HG02763 (cell line): ENCODE measurements at regions not wholly inside any gene's neighbourhood (a gene's known extent, or its start where the extent isn't known, plus 50 kb on each side); places are given as distances from the start of the nearest gene placed in this dataset.

ENCODE experiments used
- ATAC-seq: cut with Tn5 transposase; IDR thresholded peaks from one replicate; pipeline ENCODE4 v1.9.1; 2021; ENCODE audit warnings: mild to moderate bottlenecking, moderate library complexity; ENCODE audit not compliant: unreplicated experiment

DNA sequence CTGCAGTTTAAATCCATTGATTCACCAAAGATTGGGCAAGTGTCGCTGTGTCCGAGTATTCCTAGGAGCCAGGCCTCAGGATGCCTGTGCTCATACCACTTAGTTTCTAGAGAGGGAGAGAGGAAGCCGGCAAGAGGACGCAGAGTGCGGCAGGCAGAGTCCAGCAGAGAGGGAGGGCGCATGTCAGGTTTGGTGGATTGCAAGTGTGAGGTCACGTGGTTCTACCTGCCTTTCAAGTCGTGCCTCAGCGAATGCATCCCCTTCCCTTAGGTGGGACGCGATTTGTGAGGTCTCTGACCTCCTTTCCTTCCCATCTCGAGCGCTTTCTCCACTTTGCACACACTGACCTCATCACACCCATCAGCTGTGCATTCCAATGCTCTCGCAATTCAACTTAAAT, 188.1 kb downstream of the TMEM18 start:
- ATAC-seq, result no peak

DNA sequence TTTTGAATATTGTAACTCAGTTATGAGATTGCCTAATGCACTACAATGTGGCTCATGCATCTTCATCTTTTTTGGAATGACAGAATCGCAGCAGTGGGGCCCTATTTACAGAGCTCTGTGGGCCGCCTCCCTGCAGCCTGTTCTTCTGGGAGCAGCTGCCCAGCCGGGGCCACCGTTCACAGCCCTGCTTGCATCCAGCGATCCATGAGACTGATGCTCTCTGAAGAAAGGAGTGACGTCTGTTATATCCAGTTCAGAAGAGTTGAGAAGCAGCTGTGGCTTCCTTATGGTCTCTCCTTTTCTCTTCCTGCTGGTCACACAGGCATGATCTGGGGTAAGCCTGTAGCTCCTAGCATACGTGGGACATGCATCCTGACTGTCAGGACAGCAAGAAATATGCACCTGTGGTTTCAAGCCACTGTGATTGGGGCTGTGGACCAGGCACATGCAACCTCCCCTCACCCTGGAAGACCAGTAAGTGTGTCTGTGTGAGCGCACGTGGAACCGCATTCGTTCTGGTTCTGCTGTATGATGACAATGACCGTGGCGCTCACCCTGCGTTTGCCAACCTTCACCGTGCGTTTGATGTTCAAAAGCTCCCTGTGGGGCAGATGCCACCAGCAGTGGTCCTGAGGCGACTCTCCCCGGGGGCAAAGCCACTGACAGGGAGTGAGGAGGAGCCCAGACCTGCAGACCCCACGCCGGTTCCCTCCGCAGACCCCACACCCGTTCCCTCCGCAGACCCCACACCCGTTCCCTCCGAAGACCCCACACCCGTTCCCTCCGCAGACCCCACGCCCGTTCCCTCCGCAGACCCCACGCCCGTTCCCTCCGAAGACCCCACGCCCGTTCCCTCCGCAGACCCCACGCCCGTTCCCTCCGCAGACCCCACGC, 189.8 kb downstream of the TMEM18 start:
- no peak for ATAC-seq

DNA sequence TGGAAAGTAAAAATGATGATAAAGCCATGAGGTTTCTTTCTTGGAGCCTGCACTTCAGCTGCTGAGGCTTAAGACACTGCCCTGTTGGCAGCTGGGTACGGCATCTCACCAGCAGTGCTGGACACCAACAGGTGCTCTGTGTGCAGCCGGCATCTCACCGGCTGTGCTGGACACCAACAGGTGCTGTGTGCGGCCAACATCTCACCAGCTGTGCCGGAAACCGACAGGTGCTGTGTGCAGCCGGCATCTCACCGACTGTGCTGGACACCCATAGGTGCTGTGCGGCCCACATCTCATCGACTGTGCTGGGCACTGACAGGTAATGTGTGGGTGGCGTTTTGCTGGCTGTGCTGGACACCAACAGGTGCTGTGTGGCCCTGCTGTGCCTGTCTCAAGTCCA, 190.8 kb downstream of the TMEM18 start:
- no peak for ATAC-seq

DNA sequence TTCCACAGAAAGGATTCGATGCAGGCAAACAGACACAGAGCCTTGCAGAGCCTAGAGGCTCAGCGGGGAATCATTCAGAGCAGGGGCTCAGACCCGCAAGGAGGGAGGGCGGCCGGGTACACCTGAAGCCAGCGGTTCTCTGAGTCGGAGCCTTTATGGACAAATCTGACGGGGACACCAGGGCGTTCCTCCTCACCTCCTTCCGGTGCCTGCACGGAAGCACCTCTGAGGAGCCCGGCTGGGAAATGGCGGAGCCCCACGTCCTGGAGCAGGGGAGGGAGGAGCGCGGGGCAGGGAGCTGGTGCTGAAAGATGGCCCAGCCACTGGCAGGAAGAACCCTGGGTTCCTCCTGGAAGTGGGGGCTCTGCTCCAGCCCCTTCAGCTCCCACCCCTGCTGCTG, 193.5 kb upstream of the ALKAL2 start:
- no peak for ATAC-seq

DNA sequence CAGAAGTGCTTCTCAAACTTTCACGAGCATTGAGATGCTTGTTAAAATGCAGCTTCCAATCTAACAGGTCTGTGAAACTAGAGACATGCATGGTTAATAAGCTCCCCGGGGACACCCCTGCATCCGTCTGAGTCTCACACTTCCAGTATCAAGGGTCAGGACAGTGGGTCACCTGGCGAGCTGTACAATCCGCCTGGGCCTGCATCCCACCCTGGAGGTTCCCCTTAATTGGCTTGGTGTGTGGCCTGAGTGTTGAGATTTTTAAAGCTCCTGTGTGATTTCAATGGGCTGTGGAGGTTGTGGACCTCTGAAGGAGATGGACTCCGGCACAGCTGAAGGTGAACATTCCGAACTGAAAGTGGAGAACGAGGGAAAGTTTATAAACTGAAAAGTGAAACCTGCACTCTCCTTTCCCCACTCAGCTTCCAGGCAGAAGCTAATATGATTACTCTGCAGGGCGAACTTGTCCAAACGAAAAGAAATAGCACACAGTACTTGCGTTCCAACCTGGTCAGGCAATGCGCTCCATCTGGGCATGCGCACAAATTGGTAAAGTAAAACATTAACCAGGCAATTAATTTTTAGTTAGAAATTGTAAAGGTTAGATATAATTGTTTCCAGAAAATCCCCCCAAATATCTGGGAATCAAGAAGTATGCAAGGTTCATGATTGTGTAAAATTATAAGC, 191.7 kb upstream of the ALKAL2 start:
- ATAC-seq, result no peak

DNA sequence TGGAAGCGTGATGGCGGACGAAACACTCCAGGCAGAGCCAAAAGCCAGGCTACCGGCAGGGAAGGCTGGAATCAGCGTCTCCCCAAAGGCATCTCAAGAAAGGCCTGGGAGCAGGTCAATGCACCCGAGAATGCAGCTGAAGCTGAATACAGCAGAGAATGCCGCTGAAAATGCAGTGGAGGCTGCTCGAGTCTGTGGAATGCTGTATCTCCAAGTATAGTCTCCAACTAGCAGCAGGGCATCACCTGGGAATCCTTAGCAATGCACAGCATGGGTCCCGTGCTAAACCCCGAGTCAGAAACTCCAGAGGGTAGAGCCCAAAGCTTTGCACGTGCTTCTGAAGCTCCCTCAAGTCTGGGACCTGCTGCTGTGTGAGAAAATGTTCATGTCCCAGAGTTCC, 191.1 kb upstream of the ALKAL2 start:
- ATAC-seq, result no peak

DNA sequence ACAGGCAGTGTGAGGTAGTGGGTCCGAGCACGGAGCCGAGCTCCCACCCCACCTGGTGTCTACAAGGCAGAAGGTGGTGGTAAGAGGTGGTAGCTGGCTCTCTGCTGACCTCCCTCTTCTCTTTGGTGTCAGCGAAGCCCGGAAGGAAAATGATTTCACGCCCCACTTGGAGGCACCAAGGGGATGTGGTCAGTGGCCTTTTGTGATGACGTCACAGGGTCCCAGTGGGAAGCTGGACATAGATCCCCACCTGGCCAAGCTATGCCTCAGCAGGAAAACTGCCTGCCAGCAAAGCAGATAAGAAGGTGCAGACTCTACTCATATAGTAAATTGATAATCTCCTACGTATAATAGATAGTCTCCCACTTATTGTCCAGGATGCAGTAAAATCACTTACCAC, 183.7 kb upstream of the ALKAL2 start:
- ATAC-seq, result no peak

DNA sequence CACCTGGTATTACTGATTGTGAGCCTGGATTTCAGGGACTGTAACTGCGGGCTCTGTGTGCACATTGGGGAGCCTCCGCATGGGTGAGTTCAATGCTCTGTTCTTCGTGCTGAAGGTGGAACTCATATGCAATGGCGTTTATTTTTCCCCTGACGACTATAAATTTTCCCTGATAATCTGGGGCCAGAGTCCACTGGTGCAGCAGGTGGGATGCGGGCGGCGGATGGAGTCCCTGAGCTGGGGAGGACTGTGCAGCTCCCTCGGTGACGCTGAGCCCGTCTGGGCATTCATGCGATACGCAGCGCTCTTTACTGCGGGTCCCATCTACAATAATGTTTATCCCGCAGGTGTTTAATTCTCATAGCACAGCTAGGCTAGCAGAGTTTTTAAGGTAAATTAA, 181.6 kb upstream of the ALKAL2 start:
- no peak for ATAC-seq

DNA sequence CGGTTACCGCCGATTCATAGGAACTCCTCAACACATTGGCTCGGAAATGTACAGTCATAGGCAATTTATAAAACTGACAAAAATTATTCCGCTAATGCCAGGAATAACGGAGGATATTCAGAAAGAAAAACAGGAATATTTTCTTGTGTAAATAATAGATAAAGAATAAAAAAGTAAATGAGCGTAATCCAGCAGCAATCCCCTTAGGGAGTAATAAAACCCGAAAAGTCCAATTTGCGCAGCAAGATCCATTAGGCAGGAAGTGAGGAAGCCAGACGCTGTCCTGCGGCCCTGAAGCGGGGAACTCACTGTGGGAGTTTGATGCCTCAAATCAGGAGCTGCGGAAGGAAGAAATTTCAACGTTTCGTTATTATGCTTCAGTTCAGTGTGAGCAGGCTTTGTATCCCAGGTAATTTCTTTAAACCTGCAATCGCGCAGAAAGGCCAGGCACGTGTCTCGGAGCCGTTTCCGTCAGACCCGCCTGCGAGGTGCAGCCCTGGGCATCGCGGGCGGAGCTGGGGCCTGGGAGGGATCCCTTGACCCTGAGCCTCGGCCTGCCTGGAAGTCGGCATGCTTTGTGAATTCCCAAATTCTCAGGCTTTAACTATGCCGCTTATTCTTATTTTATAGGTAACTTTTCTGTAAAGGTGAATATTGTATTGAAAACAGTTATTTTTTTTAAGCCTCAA, 180.9 kb upstream of the ALKAL2 start:
- no peak for ATAC-seq

DNA sequence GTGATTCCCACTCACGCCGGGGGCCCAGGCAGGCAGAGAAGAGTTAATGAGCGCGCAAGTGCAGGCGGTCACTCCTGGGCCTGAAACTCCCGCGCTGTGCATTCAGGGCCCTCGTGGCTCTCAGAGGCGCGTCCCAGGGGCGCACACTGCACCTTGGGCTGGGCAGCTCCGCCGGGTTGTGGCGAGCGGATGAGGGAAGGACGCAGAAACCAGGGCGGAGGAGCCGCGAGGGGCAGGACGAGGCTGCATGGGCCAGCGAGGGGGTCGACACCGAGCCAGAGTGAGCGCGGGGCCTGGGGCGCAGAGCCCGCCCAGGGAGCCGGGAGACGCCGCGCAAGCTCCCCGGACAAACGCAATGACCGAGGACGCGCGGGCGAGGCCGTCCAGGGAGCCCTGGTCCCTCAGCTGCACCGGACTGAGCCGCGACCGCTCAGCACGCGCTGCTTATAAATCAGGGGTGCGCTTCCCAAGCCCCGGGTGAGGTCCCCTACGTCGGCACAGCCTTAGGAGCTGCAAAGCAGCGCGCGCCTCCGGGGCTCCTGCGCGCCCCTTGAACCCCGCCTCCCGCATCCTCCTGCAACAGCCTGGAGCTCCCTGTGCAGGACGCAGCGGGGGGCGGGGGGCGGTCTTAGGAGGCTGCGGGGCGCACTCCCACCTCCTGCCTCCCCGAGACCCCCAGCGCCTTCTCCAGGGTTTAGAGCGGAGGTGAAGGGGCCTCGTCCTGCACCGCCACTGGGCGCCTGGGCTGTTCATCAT, 180.2 kb upstream of the ALKAL2 start:
- no peak for ATAC-seq

DNA sequence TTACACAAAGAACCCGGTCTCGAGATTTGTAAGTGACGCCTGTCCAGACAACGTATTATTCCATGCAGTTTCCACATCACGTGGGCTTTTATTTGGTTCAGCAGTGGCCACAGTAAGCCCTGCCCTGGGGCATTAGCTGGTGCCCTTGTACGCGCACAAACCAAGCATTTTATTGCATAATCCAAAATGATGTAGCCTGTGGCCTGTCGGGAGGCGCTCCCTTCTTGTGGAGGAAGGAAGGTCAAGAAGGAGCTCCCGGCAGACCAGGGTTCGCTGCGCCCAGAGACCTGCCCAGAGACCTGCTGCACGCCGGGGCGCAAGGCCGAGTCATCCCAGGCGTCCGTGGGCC, 179.6 kb upstream of the ALKAL2 start:
- no peak for ATAC-seq

DNA sequence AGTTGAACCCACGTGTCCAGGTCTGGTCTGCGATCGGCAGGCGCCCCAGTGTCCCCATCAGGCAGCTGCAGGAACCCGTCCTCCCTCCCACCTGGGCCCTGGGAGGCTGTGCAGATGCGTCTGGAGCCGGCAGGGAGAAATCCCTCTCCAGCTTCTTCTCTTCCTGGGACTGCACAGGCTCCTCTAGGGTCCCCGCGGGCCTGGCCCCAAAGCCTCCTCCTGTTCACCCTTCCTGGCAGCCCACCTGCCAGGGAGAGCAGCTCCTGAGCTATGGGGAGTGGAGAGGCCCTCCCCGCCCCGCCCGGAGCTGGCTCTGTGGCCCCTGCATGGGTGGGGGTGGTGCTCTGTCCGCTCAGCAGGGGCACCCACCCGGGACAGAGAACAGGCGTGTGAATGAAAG, 179.2 kb upstream of the ALKAL2 start:
- no peak for ATAC-seq

DNA sequence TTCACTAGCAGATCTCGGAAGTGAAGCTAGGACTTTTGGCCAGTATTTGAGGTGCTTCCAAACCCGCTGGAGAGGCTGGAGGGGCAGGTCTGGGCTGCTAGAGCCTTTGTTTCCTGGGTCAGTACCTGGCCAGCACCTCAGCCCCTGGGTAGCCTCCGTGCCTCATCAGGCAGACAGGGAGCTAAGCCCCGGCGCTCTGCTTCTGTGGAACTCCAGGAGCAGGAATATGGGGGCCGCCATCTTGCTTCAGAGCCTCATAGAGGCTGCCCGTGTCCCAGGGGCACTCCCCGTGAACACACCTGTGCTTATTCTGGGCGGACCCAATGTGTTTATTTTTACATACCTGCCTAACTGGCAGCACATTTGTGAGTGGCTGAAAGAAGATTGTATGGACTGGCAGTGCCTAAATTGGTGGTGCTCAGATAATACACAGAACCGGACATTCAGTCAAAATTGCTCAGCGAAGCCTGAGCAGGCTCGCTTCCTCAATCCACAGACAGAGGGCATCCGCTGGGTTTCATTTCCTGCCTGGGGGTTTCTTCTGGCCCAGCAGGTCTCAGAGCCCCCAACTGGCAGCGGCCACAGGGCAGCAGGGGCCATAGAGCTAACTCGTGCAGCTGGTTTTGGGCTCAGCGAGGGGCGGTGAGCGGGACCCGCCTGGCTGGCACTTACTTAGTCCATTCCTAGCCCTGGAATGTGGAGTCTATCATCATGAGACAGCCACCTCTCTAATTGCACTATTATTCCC, 176.8 kb upstream of the ALKAL2 start:
- no peak for ATAC-seq

DNA sequence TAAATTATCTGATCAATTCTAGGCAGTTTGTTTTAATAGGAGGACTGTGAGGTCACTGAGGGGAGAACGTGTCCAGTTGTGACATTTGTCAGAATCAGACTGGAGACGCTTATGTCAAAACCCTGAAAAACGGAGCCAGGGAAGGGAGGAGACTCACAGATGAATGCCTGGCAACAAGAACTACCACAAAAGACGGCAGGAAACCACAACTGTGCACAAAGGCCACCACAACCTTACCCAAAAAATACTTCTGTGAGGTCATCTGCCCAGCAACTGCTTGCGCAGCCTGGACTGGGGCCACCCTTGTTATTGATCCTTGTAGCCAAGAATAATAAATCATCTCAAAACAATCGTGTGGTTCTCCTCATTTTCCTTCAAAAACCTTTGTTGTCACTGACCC, 173.0 kb upstream of the ALKAL2 start:
- ATAC-seq, result no peak

DNA sequence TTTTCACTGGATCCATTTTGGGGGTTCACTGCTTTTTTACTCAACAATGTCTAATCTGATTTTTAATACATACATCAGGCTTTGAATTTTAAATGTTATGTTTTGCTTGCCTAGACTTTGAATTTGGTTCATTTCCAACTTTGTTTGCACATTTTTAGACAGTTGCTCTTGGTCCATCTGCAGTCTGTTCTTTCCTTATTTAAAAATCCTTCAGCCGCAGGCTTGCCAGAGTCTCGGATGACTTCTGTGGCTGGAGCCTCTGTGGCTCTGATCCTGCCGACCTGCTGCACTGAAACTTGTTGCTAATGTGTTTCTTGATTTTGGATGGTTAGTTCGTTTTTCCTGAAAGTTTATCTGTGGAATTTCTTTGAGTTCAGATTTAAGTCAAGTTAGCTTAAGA, 172.0 kb upstream of the ALKAL2 start:
- no peak for ATAC-seq

DNA sequence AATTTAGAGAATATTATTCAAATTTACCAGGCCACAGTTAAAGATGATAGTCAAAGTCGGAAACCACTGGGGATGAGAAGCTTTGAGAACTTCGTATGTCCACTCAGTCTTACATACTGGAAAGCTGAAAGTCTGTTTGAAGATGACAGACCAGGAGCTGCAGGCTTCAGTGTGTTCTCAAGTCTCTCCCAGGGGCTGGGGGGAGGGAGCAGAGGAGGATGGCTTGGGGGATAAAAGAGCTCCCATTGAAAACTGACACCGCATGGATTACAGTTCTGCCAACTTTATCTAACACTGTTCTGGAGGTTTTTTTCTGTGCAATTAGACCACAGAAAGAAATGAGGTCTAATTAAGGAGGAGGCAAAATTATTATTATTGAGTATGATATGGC, 170.5 kb upstream of the ALKAL2 start:
- ATAC-seq, result no peak

DNA sequence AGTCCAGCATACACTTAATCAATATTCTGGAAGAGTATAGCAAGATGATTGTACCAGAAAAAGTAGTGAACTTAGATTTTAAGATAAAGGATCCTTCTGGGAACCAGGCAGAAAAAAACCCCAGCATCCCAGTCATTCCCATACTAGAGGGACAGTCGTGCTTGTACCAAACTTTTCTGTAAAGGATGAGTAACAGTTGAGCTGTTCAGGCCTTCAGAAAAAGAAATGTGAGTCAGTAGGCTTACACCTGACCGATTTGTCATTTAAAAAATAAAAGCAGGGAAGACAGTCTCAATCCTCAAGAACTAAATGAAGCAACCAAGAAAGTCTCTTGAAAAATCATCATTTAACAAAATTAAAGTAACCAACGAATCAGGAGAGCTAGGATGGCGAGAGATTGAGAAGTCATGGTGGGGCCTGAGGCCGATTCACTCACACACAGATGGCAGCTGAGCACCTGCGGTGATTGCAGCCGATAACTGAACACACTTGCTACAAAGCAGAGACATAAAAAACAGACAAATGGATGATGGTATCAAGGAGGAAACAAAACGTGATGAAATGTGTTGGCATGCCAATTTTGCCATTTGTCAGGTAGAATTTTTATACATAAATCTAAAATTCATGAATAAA, 170.0 kb upstream of the ALKAL2 start:
- ATAC-seq, result no peak

DNA sequence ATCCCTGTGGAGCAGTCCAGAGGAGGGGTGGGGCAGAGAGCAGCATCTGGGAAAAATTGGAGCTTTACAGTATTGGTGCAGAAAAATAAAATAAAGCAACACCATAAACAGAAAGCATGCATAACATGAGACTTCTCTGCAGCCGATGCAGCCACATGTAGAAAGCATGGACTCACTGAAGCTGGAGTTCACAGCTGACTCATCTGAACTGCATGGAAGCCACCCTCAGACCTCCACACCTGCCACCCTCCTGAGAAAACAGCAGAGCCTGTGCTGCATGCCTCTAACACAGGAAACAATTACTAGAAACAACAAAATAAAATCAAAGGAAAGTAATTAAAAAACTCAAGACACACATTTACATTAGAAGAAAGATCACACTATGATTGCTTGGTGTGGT, 169.4 kb upstream of the ALKAL2 start:
- no peak for ATAC-seq

DNA sequence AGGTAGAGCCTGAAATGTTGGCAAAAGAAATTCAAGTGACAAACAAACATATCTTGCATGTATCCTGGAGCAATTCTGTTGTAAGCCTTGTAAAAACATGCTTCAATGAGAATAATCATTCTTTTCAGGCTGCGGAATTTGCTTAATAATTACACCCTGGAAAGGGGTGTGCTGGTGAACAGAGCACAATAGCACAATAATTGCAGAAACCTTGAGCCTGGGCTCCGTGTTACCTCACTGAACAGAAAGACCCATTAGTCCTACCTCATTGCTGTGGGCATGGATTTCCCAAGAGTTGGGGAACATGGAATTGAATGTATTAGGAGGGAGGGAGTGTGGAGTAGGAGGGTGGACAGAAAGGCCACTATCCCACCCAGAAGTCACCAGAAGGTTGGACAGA, 168.0 kb upstream of the ALKAL2 start:
- ATAC-seq, result no peak

DNA sequence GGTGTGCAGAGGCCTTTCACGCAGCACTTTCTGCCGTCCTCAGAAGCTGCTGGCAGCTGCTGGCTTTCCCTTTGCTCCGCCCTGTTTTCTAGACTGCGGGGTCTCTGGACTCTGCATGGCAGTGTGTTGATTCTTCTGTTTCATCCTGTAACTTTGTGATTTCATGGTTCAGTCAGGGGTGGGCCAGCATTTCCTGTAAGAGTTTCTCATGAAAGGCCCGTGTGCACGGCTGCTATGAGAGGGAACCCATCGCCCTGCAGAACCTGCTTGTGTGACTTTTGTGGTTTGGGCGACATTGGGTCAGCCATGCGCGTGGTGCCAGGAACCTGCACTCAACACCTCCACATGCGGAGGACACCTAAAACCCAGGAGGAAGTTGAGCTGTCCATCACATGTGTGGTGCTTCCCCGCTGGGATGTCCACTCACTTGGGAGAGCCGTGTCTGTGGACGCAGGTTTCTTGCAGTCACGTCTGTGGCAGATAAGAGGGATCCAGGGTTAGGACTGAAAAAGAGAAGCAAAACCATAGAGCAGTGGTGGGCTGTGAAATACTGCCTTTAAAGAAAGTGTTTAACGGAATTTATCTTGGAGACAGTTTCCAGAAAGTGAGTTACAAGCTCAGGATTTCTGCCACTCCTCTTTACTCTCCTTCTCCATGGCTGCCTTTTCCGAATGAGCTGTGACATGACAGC, 167.3 kb upstream of the ALKAL2 start:
- ATAC-seq, result no peak
